Prostate gland (tissue), 2 donors: ENCODE measurements at regions not wholly inside any gene's neighbourhood (a gene's known extent, or its start where the extent isn't known, plus 50 kb on each side); places are given as distances from the start of the nearest gene placed in this dataset.

Experiments used
- POLR2A ChIP-seq: fragments of 450-650 bp; IDR thresholded peaks from one replicate; pipeline ENCODE4 v1.6.1; 2016; ENCODE audit warnings: antibody characterized with exemption, mild to moderate bottlenecking
- TF ChIP-seq, protein P1 (sequence below), 4 experiments: fragments of 200-600 bp in 2 of 4; fragments of 450-650 bp in 2 of 4; sonication (generic) in 2 of 4; IDR thresholded peaks; 1 replicate in 3 of 4; 2 replicates in 1 of 4; pipeline ENCODE4 v1.5.1; 2016 to 2019; ENCODE audit warnings: antibody characterized with exemption in 4 of 4, mild to moderate bottlenecking in 2 of 4, moderate library complexity in 2 of 4

DNA sequence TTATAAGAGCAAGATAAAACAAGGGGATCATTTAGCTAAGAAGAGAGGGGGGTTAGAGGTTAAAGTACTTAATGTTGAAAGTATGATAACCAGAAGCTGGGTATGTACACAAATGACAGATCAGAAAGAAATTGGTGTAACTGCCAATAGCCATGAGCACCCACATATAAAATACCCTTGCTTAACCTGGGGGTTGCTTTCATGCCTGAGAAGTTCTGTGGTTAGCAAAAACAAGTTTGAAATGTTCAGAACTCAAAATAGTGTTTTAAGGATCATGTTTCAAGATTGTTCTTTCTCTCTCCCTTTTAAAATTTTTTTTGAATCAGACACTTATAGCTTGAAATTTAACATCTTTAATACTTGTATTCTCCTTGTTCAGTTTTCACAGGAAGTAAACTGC is 321.4 kb upstream of the GBE1 start:
- TF ChIP-seq, protein P1, sequence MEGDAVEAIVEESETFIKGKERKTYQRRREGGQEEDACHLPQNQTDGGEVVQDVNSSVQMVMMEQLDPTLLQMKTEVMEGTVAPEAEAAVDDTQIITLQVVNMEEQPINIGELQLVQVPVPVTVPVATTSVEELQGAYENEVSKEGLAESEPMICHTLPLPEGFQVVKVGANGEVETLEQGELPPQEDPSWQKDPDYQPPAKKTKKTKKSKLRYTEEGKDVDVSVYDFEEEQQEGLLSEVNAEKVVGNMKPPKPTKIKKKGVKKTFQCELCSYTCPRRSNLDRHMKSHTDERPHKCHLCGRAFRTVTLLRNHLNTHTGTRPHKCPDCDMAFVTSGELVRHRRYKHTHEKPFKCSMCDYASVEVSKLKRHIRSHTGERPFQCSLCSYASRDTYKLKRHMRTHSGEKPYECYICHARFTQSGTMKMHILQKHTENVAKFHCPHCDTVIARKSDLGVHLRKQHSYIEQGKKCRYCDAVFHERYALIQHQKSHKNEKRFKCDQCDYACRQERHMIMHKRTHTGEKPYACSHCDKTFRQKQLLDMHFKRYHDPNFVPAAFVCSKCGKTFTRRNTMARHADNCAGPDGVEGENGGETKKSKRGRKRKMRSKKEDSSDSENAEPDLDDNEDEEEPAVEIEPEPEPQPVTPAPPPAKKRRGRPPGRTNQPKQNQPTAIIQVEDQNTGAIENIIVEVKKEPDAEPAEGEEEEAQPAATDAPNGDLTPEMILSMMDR (IDR thresholded peaks at IDR 0.05), result no peak
- TF ChIP-seq POLR2A, result no peak
